Esophagus muscularis mucosa (tissue), 3 donors: ENCODE measurements at regions not wholly inside any gene's neighbourhood (a gene's known extent, or its start where the extent isn't known, plus 50 kb on each side); places are given as distances from the start of the nearest gene placed in this dataset.

Experiments
- POLR2A ChIP-seq: fragments of 450-650 bp; IDR thresholded peaks from one replicate; pipeline ENCODE4 v1.6.1; 2017; ENCODE audit warnings: antibody characterized with exemption, moderate library complexity, mild to moderate bottlenecking, low read depth
- POLR2AphosphoS5 ChIP-seq, 2 donors: sonication (generic); formaldehyde crosslinking; IDR thresholded peaks; one replicate each; pipeline ENCODE4 v1.6.1; 2017; ENCODE audit warnings: antibody characterized with exemption in 2 of 2
- TF ChIP-seq, protein P1 (sequence below), 3 experiments: fragments of 200-600 bp in 2 of 3; fragments of 450-650 bp in 1 of 3; sonication (generic) in 2 of 3; IDR thresholded peaks; one replicate each; pipeline ENCODE4 v1.5.1; 2017 to 2019; ENCODE audit warnings: antibody characterized with exemption in 3 of 3, mild to moderate bottlenecking in 2 of 3, moderate library complexity in 1 of 3

DNA sequence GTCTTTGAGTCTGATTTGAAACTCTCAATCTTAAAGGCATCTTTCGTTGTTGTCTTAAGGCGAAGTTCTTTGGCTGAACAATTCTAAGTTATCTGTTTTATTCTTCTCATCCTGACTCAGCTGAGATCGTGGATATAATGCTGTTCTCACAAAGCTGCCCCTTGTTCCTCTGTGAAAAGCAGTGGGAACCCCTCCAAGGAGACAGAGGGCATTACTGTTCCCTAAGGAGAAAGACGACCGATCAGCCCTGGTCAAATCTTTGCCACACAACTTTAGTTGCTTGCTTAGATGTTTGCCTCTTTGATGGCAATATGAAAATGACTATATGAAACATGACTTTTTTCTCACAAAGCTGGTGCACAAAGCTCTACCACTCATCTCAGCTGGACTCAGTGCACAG lies 1016.7 kb downstream of the REEP3 start:
- TF ChIP-seq POLR2A (no peak), POLR2AphosphoS5 (IDR thresholded peaks at IDR 0.05) (no peak)
- TF ChIP-seq, protein P1, sequence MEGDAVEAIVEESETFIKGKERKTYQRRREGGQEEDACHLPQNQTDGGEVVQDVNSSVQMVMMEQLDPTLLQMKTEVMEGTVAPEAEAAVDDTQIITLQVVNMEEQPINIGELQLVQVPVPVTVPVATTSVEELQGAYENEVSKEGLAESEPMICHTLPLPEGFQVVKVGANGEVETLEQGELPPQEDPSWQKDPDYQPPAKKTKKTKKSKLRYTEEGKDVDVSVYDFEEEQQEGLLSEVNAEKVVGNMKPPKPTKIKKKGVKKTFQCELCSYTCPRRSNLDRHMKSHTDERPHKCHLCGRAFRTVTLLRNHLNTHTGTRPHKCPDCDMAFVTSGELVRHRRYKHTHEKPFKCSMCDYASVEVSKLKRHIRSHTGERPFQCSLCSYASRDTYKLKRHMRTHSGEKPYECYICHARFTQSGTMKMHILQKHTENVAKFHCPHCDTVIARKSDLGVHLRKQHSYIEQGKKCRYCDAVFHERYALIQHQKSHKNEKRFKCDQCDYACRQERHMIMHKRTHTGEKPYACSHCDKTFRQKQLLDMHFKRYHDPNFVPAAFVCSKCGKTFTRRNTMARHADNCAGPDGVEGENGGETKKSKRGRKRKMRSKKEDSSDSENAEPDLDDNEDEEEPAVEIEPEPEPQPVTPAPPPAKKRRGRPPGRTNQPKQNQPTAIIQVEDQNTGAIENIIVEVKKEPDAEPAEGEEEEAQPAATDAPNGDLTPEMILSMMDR (IDR thresholded peaks at IDR 0.05), result no peak
